Endodermal cell (in vitro differentiated cells): ENCODE measurements at regions not wholly inside any gene's neighbourhood (a gene's known extent, or its start where the extent isn't known, plus 50 kb on each side); places are given as distances from the start of the nearest gene placed in this dataset.
A peak's percentile ranks its signal among the peaks of the same experiment; 100 is the strongest.

ENCODE experiments used
- DNase-seq: peaks from one replicate; pipeline ENCODE4 v3.0.0-alpha.2; 2017
- H3K27ac ChIP-seq: 2 replicates; pipeline ENCODE4 v1.5.1; 2013; ENCODE audit warnings: mild to moderate bottlenecking, low read depth, low read length, moderate library complexity
- H3K27me3 ChIP-seq: 2 replicates; pipeline ENCODE4 v1.6.1; 2013; ENCODE audit warnings: mild to moderate bottlenecking, low read length, moderate library complexity; ENCODE audit not compliant: insufficient read depth, control insufficient read depth, poor library complexity, severe bottlenecking
- H3K36me3 ChIP-seq: 2 replicates; pipeline ENCODE4 v1.7.0; 2013; ENCODE audit warnings: mild to moderate bottlenecking, low read length, moderate library complexity; ENCODE audit not compliant: control insufficient read depth, insufficient read depth
- H3K4me1 ChIP-seq: one replicate; pipeline ENCODE4 v1.7.0; 2013; ENCODE audit warnings: low read length; ENCODE audit not compliant: control insufficient read depth, insufficient read depth
- H3K4me3 ChIP-seq: 2 replicates; pipeline ENCODE4 v1.5.1; 2013; ENCODE audit warnings: mild to moderate bottlenecking, low read length, moderate library complexity
- H3K9ac ChIP-seq: 2 replicates; pipeline ENCODE4 v1.6.1; 2013; ENCODE audit warnings: mild to moderate bottlenecking, low read length, moderate library complexity; ENCODE audit not compliant: poor library complexity, severe bottlenecking; ENCODE audit errors: extremely low read depth
- H3K9me3 ChIP-seq: 2 replicates; pipeline ENCODE4 v1.6.1; 2013; ENCODE audit warnings: mild to moderate bottlenecking, low read length, moderate library complexity; ENCODE audit not compliant: control insufficient read depth
- H3K27ac Mint-ChIP-seq: 2 replicates; pipeline ENCODE4 v1.8.0; 2020; ENCODE audit warnings: mixed read lengths
- H3K27me3 Mint-ChIP-seq: 2 replicates; pipeline ENCODE4 v1.8.0; 2021; ENCODE audit warnings: mild to moderate bottlenecking, mixed read lengths; ENCODE audit not compliant: insufficient read depth
- H3K36me3 Mint-ChIP-seq: 2 replicates; pipeline ENCODE4 v1.8.0; 2020; ENCODE audit warnings: low read depth, mixed read lengths
- H3K4me1 Mint-ChIP-seq: 2 replicates; pipeline ENCODE4 v1.8.0; 2020; ENCODE audit warnings: mixed read lengths
- H3K4me3 Mint-ChIP-seq: 2 replicates; pipeline ENCODE4 v1.8.0; 2020; ENCODE audit warnings: mild to moderate bottlenecking, moderate library complexity, mixed read lengths
- H3K9me3 Mint-ChIP-seq: 2 replicates; pipeline ENCODE4 v1.8.0; 2020; ENCODE audit warnings: mild to moderate bottlenecking, mixed read lengths
- CTCF ChIP-seq: fragments of 200-600 bp; sonication (generic); conservative IDR thresholded peaks from 2 replicates; pipeline ENCODE4 v1.5.0; 2021; ENCODE audit warnings: antibody characterized with exemption, mild to moderate bottlenecking
- WGBS, 2 experiments: methylation state at CpG; one replicate each; pipeline versions ENCODE4 v1.1.5 to v1.1.7; 2013; ENCODE audit warnings: missing lambda C conversion rate in 2 of 2, mixed read lengths in 1 of 2; ENCODE audit not compliant: insufficient coverage in 1 of 2, insufficient read length in 1 of 2; 5-methylcytosine and 5-hydroxymethylcytosine counted together

GRCh38 chr13:99693852-99694611 lies 192.8 kb downstream of the TM9SF2 start:
- no peaks in the 10 kb centered on the region for H3K36me3 Mint-ChIP-seq
- peaks cover 53% of the 10 kb centered on the region for H3K4me1 Mint-ChIP-seq

GRCh38 chr13:99693351-99693750 lies 192.1 kb downstream of the TM9SF2 start:
- Mint-ChIP-seq H3K9me3 (no peaks in the 10 kb centered on the region), H3K4me3 (no peak overlapping the region), H3K36me3 (no peaks in the 10 kb centered on the region), H3K27ac (no peak overlapping the region), H3K4me1 (peaks cover 60% of the 10 kb centered on the region), H3K27me3 (peaks cover 35% of the 10 kb centered on the region)
- Histone ChIP-seq H3K4me3 (no peak overlapping the region), H3K9ac (no peak overlapping the region), H3K27ac (no peak overlapping the region), H3K36me3 (no peaks in the 10 kb centered on the region), H3K27me3 (no peaks in the 10 kb centered on the region), H3K9me3 (no peaks in the 10 kb centered on the region), H3K4me1 (peaks cover 21% of the 10 kb centered on the region)
- no peak for DNase-seq
- 49% methylated on average over 3 of the region's 3 CpGs; no CpG with 5 or more reads in 1 of the 2 experiments for WGBS, 2 experiments
- TF ChIP-seq CTCF = no peak

More at GRCh38 chr13:99693852-99694611, 192.8 kb downstream of the TM9SF2 start:
- H3K9me3 ChIP-seq = no peaks in the 10 kb centered on the region
- DNase-seq = no peak
- H3K27ac ChIP-seq = peak overlapping the region; percentile 44
- WGBS, 2 experiments = 70 to 73% methylated on average over 10 to 11 of the region's 11 CpGs
- no peak overlapping the region for H3K27ac Mint-ChIP-seq
- H3K27me3 ChIP-seq = no peaks in the 10 kb centered on the region
- peaks cover 14% of the 10 kb centered on the region for H3K4me1 ChIP-seq
- no peak overlapping the region for H3K4me3 Mint-ChIP-seq
- no peaks in the 10 kb centered on the region for H3K9me3 Mint-ChIP-seq
- no peaks in the 10 kb centered on the region for H3K36me3 ChIP-seq
- H3K27me3 Mint-ChIP-seq = peaks cover 35% of the 10 kb centered on the region
- H3K9ac ChIP-seq = no peak overlapping the region
- TF ChIP-seq CTCF = no peak
- H3K4me3 ChIP-seq = no peak overlapping the region

- peaks cover 35% of the 10 kb centered on the region for H3K27me3 Mint-ChIP-seq
- H3K4me3 ChIP-seq = no peak overlapping the region
- H3K27me3 ChIP-seq = no peaks in the 10 kb centered on the region
- no peak overlapping the region for H3K27ac ChIP-seq
- H3K27ac Mint-ChIP-seq = no peak overlapping the region
- no peaks in the 10 kb centered on the region for H3K9me3 ChIP-seq
- peaks cover 62% of the 10 kb centered on the region for H3K4me1 Mint-ChIP-seq
- no peak for TF ChIP-seq CTCF
- no peak overlapping the region for H3K4me3 Mint-ChIP-seq
- no peak overlapping the region for H3K9ac ChIP-seq
- no peak for DNase-seq
- H3K36me3 Mint-ChIP-seq = no peaks in the 10 kb centered on the region
- WGBS, 2 experiments = 89% methylated on average over 1 of the region's 2 CpGs; no CpG with 5 or more reads in 1 of the 2 experiments
- H3K4me1 ChIP-seq = peaks cover 24% of the 10 kb centered on the region
- H3K9me3 Mint-ChIP-seq = no peaks in the 10 kb centered on the region
- no peaks in the 10 kb centered on the region for H3K36me3 ChIP-seq
These were observed 191.6 kb downstream of the TM9SF2 start for GRCh38 chr13:99692854-99693253.
